HG03571 (cell line): ENCODE measurements at regions not wholly inside any gene's neighbourhood (a gene's known extent, or its start where the extent isn't known, plus 50 kb on each side); places are given as distances from the start of the nearest gene placed in this dataset.
"Not testable (repeated sequence)": the region's sequence is repeated elsewhere in the genome, so short reads cannot be mapped to it uniquely, and the experiment has no call there.

Source experiments
- ATAC-seq: cut with Tn5 transposase; IDR thresholded peaks from one replicate; pipeline ENCODE4 v1.9.1; 2021; ENCODE audit not compliant: unreplicated experiment

- no peak for ATAC-seq
These were observed 122.7 kb upstream of the GCFC2 start for GRCh38 chr2:75833386-75833785.

GRCh38 chr2:75828826-75829225, 118.1 kb upstream of the GCFC2 start:
- no peak for ATAC-seq

- not testable (repeated sequence) for ATAC-seq
These were observed 112.8 kb upstream of the GCFC2 start for GRCh38 chr2:75823515-75823914.

- no peak for ATAC-seq
These were observed 111.6 kb upstream of the GCFC2 start for GRCh38 chr2:75822336-75822735.

- ATAC-seq, result no peak
These were observed 110.0 kb upstream of the GCFC2 start for GRCh38 chr2:75820693-75821092.

- ATAC-seq, result no peak
These were observed 100.1 kb upstream of the GCFC2 start for GRCh38 chr2:75810611-75811330.

GRCh38 chr2:75808793-75809535, 98.2 kb upstream of the GCFC2 start:
- ATAC-seq, result no peak

GRCh38 chr2:75807992-75808391, 97.3 kb upstream of the GCFC2 start:
- no peak for ATAC-seq

- ATAC-seq, result peak; percentile 41
These were observed 90.7 kb upstream of the GCFC2 start for GRCh38 chr2:75801234-75801982.

- peak; percentile 71 for ATAC-seq
These were observed 89.7 kb upstream of the GCFC2 start for GRCh38 chr2:75800456-75800855.

- ATAC-seq, result peak; percentile 43
These were observed 89.1 kb upstream of the GCFC2 start for GRCh38 chr2:75799859-75800258.

GRCh38 chr2:75798569-75798968, 87.9 kb upstream of the GCFC2 start:
- ATAC-seq, result no peak

GRCh38 chr2:75792996-75793395, 82.3 kb upstream of the GCFC2 start:
- no peak for ATAC-seq

GRCh38 chr2:75792146-75792545, 81.4 kb upstream of the GCFC2 start:
- ATAC-seq, result no peak

GRCh38 chr2:75790814-75791467, 80.2 kb upstream of the GCFC2 start:
- no peak for ATAC-seq

GRCh38 chr2:75790121-75790813, 79.6 kb upstream of the GCFC2 start:
- no peak for ATAC-seq

GRCh38 chr2:75788902-75789301, 78.2 kb upstream of the GCFC2 start:
- ATAC-seq, result no peak

GRCh38 chr2:75788154-75788553, 77.4 kb upstream of the GCFC2 start:
- ATAC-seq, result no peak

- no peak for ATAC-seq
These were observed 76.9 kb upstream of the GCFC2 start for GRCh38 chr2:75787532-75788132.

- ATAC-seq, result no peak
These were observed 64.7 kb upstream of the GCFC2 start for GRCh38 chr2:75775311-75775823.
